Neural cell (in vitro differentiated cells): ENCODE measurements at regions not wholly inside any gene's neighbourhood (a gene's known extent, or its start where the extent isn't known, plus 50 kb on each side); places are given as distances from the start of the nearest gene placed in this dataset.

ENCODE experiments used
- H2AFZ ChIP-seq: fragments of 200-600, 300-800 bp; sonication (generic), shearing (Covaris generic); 2 replicates; pipeline ENCODE4 v1.6.0; 2014; ENCODE audit warnings: low read depth, mild to moderate bottlenecking, antibody characterized with exemption, low read length, moderate library complexity
- H3F3A ChIP-seq: fragments of 200-600 bp; shearing (Covaris generic); 2 replicates; pipeline ENCODE4 v1.6.1; 2016; ENCODE audit warnings: mild to moderate bottlenecking, moderate library complexity, mixed read lengths, antibody characterized with exemption, low read length; ENCODE audit not compliant: insufficient read depth, poor library complexity, severe bottlenecking
- H3K27ac ChIP-seq: fragments of 200-600, 300-800 bp; sonication (generic), shearing (Covaris generic); 2 replicates; pipeline ENCODE4 v1.5.1; 2014; ENCODE audit warnings: mild to moderate bottlenecking, low read length, moderate library complexity
- H3K27me3 ChIP-seq: fragments of 300-800, 200-600 bp; sonication (generic), shearing (Covaris generic); 2 replicates; pipeline ENCODE4 v1.6.0; 2014; ENCODE audit warnings: mild to moderate bottlenecking, low read depth, low read length, moderate library complexity; ENCODE audit not compliant: insufficient read depth
- H3K36me3 ChIP-seq: fragments of 300-800, 200-600 bp; sonication (generic), shearing (Covaris generic); 2 replicates; pipeline ENCODE4 v1.5.1; 2014; ENCODE audit warnings: mild to moderate bottlenecking, antibody characterized with exemption, low read length, moderate library complexity; ENCODE audit not compliant: insufficient read depth
- H3K4me2 ChIP-seq: fragments of 300-800, 200-600 bp; sonication (generic), shearing (Covaris generic); 2 replicates; pipeline ENCODE4 v1.6.0; 2014; ENCODE audit warnings: mild to moderate bottlenecking, low read length
- H3K4me3 ChIP-seq: fragments of 300-800, 200-600 bp; sonication (generic), shearing (Covaris generic); 2 replicates; pipeline ENCODE4 v1.5.1; 2014; ENCODE audit warnings: mild to moderate bottlenecking, low read length, moderate library complexity
- H3K79me2 ChIP-seq: fragments of 200-600 bp; shearing (Covaris generic); replicated peaks from 2 replicates; pipeline ENCODE4 v1.6.0; 2014; ENCODE audit warnings: mild to moderate bottlenecking, low read length, moderate library complexity; ENCODE audit not compliant: insufficient read depth
- H3K9ac ChIP-seq: fragments of 300-800, 200-600 bp; sonication (generic), shearing (Covaris generic); 2 replicates; pipeline ENCODE4 v1.6.1; 2016; ENCODE audit warnings: mild to moderate bottlenecking, low read length, mixed read lengths
- H3K9me2 ChIP-seq: fragments of 200-600 bp; shearing (Covaris generic); 2 replicates; pipeline ENCODE4 v1.6.1; 2016; ENCODE audit warnings: mild to moderate bottlenecking, low read length, mixed read lengths; ENCODE audit not compliant: insufficient read depth
- H3K9me3 ChIP-seq: fragments of 200-600, 300-800 bp; sonication (generic), shearing (Covaris generic); 2 replicates; pipeline ENCODE4 v1.6.1; 2016; ENCODE audit warnings: mild to moderate bottlenecking, mixed run types, low read length, moderate library complexity, mixed read lengths
- H4K20me1 ChIP-seq: fragments of 200-600 bp; shearing (Covaris generic); 2 replicates; pipeline ENCODE4 v1.6.1; 2016; ENCODE audit warnings: mild to moderate bottlenecking, mixed run types; ENCODE audit not compliant: insufficient read depth
- EP300 ChIP-seq: fragments of 450-650 bp; conservative IDR thresholded peaks from 2 replicates; pipeline ENCODE4 v1.6.1; 2014; ENCODE audit warnings: antibody characterized with exemption, mild to moderate bottlenecking, moderate library complexity; ENCODE audit not compliant: poor library complexity, severe bottlenecking
- EZH2 ChIP-seq: fragments of 200-600, 300-800 bp; shearing (Covaris generic), sonication (generic); IDR thresholded peaks from 2 replicates; pipeline ENCODE4 v1.6.1; 2014; ENCODE audit warnings: antibody characterized with exemption, low read length, borderline replicate concordance, mild to moderate bottlenecking; ENCODE audit not compliant: insufficient read depth, poor library complexity, severe bottlenecking
- MXI1 ChIP-seq: fragments of 450-650 bp; conservative IDR thresholded peaks from 2 replicates; pipeline ENCODE4 v1.6.1; 2014; ENCODE audit warnings: antibody characterized with exemption, mild to moderate bottlenecking; ENCODE audit not compliant: poor library complexity, severe bottlenecking
- POLR2AphosphoS5 ChIP-seq: IDR thresholded peaks from 2 replicates; pipeline ENCODE4 v1.6.1; 2012
- RAD21 ChIP-seq: fragments of 450-650 bp; conservative IDR thresholded peaks from 2 replicates; pipeline ENCODE4 v1.6.1; 2014; ENCODE audit warnings: antibody characterized with exemption, mild to moderate bottlenecking, moderate library complexity
- SMC3 ChIP-seq: fragments of 450-650 bp; conservative IDR thresholded peaks from 2 replicates; pipeline ENCODE4 v1.6.1; 2014; ENCODE audit warnings: antibody characterized with exemption, mild to moderate bottlenecking, moderate library complexity; ENCODE audit not compliant: poor library complexity
- TAF1 ChIP-seq: IDR thresholded peaks from 2 replicates; pipeline ENCODE4 v1.6.1; 2012; ENCODE audit warnings: low read depth
- TF ChIP-seq, protein P1 (sequence below): IDR thresholded peaks from 2 replicates; pipeline ENCODE4 v1.6.1; 2012; ENCODE audit warnings: borderline replicate concordance
- TF ChIP-seq, protein P2 (sequence below): fragments of 450-650 bp; IDR thresholded peaks from 2 replicates; pipeline ENCODE4 v1.5.1; 2014; ENCODE audit warnings: antibody characterized with exemption, mild to moderate bottlenecking, moderate library complexity; ENCODE audit not compliant: poor library complexity, severe bottlenecking

DNA sequence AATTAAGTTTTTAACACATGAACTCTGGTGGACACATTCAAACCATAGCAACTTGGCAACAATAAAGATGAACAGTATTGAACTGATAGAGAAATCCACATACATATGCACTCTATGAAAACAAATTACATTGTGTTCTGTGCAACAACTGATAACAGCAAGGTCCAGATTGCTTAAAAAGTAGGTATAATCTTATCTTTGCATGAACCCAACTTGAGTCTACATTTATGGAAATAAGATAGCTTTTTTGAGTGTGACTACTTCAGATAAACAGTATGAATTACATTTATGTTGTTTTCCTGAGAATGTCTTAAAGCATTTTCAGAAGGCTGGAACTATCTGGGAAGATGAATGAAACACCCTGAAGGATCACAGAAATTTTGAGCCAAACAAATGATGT is 212.6 kb upstream of the GK2 start:
- H3F3A ChIP-seq: no peaks in the 10 kb centered on the region
- no peaks in the 10 kb centered on the region for H3K27me3 ChIP-seq
- no peak overlapping the region for H3K4me2 ChIP-seq
- H3K79me2 ChIP-seq: no peaks in the 10 kb centered on the region
- no peak for TF ChIP-seq TAF1
- TF ChIP-seq MXI1: no peak
- no peak for TF ChIP-seq POLR2AphosphoS5
- TF ChIP-seq, protein P1, sequence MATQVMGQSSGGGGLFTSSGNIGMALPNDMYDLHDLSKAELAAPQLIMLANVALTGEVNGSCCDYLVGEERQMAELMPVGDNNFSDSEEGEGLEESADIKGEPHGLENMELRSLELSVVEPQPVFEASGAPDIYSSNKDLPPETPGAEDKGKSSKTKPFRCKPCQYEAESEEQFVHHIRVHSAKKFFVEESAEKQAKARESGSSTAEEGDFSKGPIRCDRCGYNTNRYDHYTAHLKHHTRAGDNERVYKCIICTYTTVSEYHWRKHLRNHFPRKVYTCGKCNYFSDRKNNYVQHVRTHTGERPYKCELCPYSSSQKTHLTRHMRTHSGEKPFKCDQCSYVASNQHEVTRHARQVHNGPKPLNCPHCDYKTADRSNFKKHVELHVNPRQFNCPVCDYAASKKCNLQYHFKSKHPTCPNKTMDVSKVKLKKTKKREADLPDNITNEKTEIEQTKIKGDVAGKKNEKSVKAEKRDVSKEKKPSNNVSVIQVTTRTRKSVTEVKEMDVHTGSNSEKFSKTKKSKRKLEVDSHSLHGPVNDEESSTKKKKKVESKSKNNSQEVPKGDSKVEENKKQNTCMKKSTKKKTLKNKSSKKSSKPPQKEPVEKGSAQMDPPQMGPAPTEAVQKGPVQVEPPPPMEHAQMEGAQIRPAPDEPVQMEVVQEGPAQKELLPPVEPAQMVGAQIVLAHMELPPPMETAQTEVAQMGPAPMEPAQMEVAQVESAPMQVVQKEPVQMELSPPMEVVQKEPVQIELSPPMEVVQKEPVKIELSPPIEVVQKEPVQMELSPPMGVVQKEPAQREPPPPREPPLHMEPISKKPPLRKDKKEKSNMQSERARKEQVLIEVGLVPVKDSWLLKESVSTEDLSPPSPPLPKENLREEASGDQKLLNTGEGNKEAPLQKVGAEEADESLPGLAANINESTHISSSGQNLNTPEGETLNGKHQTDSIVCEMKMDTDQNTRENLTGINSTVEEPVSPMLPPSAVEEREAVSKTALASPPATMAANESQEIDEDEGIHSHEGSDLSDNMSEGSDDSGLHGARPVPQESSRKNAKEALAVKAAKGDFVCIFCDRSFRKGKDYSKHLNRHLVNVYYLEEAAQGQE: no peak
- TF ChIP-seq, protein P2, sequence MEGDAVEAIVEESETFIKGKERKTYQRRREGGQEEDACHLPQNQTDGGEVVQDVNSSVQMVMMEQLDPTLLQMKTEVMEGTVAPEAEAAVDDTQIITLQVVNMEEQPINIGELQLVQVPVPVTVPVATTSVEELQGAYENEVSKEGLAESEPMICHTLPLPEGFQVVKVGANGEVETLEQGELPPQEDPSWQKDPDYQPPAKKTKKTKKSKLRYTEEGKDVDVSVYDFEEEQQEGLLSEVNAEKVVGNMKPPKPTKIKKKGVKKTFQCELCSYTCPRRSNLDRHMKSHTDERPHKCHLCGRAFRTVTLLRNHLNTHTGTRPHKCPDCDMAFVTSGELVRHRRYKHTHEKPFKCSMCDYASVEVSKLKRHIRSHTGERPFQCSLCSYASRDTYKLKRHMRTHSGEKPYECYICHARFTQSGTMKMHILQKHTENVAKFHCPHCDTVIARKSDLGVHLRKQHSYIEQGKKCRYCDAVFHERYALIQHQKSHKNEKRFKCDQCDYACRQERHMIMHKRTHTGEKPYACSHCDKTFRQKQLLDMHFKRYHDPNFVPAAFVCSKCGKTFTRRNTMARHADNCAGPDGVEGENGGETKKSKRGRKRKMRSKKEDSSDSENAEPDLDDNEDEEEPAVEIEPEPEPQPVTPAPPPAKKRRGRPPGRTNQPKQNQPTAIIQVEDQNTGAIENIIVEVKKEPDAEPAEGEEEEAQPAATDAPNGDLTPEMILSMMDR: no peak
- TF ChIP-seq SMC3: no peak
- no peak for TF ChIP-seq EP300
- no peak for TF ChIP-seq EZH2
- no peak for TF ChIP-seq RAD21
- H4K20me1 ChIP-seq: no peaks in the 10 kb centered on the region
- H2AFZ ChIP-seq: no peak overlapping the region
- H3K36me3 ChIP-seq: no peaks in the 10 kb centered on the region
- H3K4me3 ChIP-seq: no peak overlapping the region
- no peaks in the 10 kb centered on the region for H3K9me2 ChIP-seq
- no peak overlapping the region for H3K27ac ChIP-seq
- H3K9me3 ChIP-seq: no peaks in the 10 kb centered on the region
- no peak overlapping the region for H3K9ac ChIP-seq

DNA sequence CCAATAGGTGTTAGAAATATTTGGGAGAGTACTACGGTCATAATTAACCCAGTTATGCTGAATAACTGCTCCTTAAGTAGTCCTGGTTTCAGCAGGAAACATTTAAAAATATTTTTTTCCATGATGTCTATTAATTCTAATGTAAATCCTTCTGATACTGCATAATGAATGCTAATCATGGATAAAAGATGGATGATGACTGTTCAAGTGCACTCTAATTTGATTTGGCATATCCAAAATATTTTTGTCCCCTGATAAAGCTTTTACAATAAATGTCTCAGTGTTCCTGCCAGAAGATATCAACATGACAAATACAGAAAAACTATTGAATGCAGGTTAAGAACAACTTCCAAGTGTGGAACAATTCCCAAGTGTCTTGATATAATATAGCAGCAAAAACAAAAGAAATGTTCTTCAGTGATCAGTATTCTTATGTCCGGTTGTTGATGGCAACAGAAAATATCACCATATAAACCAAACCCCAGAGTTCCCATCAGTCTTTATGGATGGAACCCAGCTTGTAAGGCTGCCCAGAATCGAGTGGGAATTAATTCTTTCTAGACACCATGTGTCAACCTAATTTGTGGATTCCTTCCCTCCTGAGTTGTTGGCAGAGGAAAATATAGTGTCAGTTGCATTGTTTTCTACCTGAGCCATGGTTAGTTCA is 205.4 kb upstream of the GK2 start:
- Histone ChIP-seq H3K79me2 (no peaks in the 10 kb centered on the region), H3K9me2 (no peaks in the 10 kb centered on the region), H2AFZ (no peak overlapping the region), H3K4me2 (no peak overlapping the region), H3K4me3 (no peak overlapping the region), H4K20me1 (no peaks in the 10 kb centered on the region), H3K27ac (no peak overlapping the region), H3K9ac (no peak overlapping the region), H3K9me3 (no peaks in the 10 kb centered on the region), H3K36me3 (no peaks in the 10 kb centered on the region), H3K27me3 (no peaks in the 10 kb centered on the region), H3F3A (no peaks in the 10 kb centered on the region)
- TF ChIP-seq MXI1 (no peak), RAD21 (no peak), EP300 (no peak), POLR2AphosphoS5 (no peak), TAF1 (no peak), SMC3 (no peak), EZH2 (no peak)
- TF ChIP-seq, protein P1: no peak
- TF ChIP-seq, protein P2: no peak
